ENCODE measurements at regions not wholly inside any gene's neighbourhood (a gene's known extent, or its start where the extent isn't known, plus 50 kb on each side); places are given as distances from the start of the nearest gene placed in this dataset.

GRCh38 chr13:47291107-47291656 lies 394.3 kb upstream of the HTR2A start:
- H3K27ac Mint-ChIP-seq = no peak overlapping the region

GRCh38 chr13:47289567-47289966 lies 392.7 kb upstream of the HTR2A start:
- no peak overlapping the region for H3K4me3 ChIP-seq (ENCODE audit: low read length)
- H3K9me3 ChIP-seq (ENCODE audit: control insufficient read depth in 1 of 2, insufficient read depth in 1 of 2, low read length in 2 of 2) = no peaks in the 10 kb centered on the region
- peaks cover 11% of the 10 kb centered on the region for H3K27me3 Mint-ChIP-seq
- H3K27ac Mint-ChIP-seq = no peak overlapping the region
- no peaks in the 10 kb centered on the region for H3K4me1 Mint-ChIP-seq (ENCODE audit: low read depth)
- CTCF ChIA-PET = no interaction called here
- no peak overlapping the region for H3K4me3 Mint-ChIP-seq
- H3K36me3 ChIP-seq (ENCODE audit: insufficient read depth, low read length) = no peaks in the 10 kb centered on the region
- ATAC-seq (ENCODE audit: poor library complexity) (no peak), DNase-seq (no peak)
- H3K4me1 ChIP-seq (ENCODE audit: insufficient read depth, low read length) = no peaks in the 10 kb centered on the region
- intact Hi-C loops (cut with DNase I, micrococcal nuclease) = no loop called here
- TF ChIP-seq, protein P1, sequence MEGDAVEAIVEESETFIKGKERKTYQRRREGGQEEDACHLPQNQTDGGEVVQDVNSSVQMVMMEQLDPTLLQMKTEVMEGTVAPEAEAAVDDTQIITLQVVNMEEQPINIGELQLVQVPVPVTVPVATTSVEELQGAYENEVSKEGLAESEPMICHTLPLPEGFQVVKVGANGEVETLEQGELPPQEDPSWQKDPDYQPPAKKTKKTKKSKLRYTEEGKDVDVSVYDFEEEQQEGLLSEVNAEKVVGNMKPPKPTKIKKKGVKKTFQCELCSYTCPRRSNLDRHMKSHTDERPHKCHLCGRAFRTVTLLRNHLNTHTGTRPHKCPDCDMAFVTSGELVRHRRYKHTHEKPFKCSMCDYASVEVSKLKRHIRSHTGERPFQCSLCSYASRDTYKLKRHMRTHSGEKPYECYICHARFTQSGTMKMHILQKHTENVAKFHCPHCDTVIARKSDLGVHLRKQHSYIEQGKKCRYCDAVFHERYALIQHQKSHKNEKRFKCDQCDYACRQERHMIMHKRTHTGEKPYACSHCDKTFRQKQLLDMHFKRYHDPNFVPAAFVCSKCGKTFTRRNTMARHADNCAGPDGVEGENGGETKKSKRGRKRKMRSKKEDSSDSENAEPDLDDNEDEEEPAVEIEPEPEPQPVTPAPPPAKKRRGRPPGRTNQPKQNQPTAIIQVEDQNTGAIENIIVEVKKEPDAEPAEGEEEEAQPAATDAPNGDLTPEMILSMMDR (IDR thresholded peaks at IDR 0.05) = no peak
- no peaks in the 10 kb centered on the region for H3K9me3 Mint-ChIP-seq
- H3K27me3 ChIP-seq (ENCODE audit: control insufficient read depth in 1 of 2, insufficient read depth in 2 of 2, low read length in 2 of 2) = no peaks in the 10 kb centered on the region
- H3K36me3 Mint-ChIP-seq (ENCODE audit: low read depth) = no peaks in the 10 kb centered on the region
- H3K27ac ChIP-seq (ENCODE audit: low read depth in 1 of 2, low read length in 2 of 2) = no peak overlapping the region
- POLR2A ChIA-PET = no interaction called here

More at GRCh38 chr13:47291107-47291656, 394.3 kb upstream of the HTR2A start:
- ATAC-seq (ENCODE audit: poor library complexity) (no peak), DNase-seq (no peak)
- TF ChIP-seq, protein P1 (IDR thresholded peaks at IDR 0.05) = no peak
- Histone ChIP-seq H3K27ac (ENCODE audit: low read depth in 1 of 2, low read length in 2 of 2) (no peak overlapping the region), H3K27me3 (ENCODE audit: control insufficient read depth in 1 of 2, insufficient read depth in 2 of 2, low read length in 2 of 2) (no peaks in the 10 kb centered on the region), H3K4me3 (ENCODE audit: low read length) (no peak overlapping the region), H3K9me3 (ENCODE audit: control insufficient read depth in 1 of 2, insufficient read depth in 1 of 2, low read length in 2 of 2) (no peaks in the 10 kb centered on the region), H3K36me3 (ENCODE audit: insufficient read depth, low read length) (no peaks in the 10 kb centered on the region), H3K4me1 (ENCODE audit: insufficient read depth, low read length) (no peaks in the 10 kb centered on the region)
- Mint-ChIP-seq H3K9me3 (no peaks in the 10 kb centered on the region), H3K27me3 (peaks cover 11% of the 10 kb centered on the region), H3K4me1 (ENCODE audit: low read depth) (no peaks in the 10 kb centered on the region), H3K4me3 (no peak overlapping the region), H3K36me3 (ENCODE audit: low read depth) (no peaks in the 10 kb centered on the region)
- intact Hi-C loops (cut with DNase I, micrococcal nuclease) = no loop called here
- ChIA-PET CTCF (no interaction called here), POLR2A (no interaction called here)

- no peaks in the 10 kb centered on the region for H3K4me1 Mint-ChIP-seq (ENCODE audit: low read depth)
- Histone ChIP-seq H3K4me3 (ENCODE audit: low read length) (no peak overlapping the region), H3K9me3 (ENCODE audit: control insufficient read depth in 1 of 2, insufficient read depth in 1 of 2, low read length in 2 of 2) (no peaks in the 10 kb centered on the region), H3K36me3 (ENCODE audit: insufficient read depth, low read length) (no peaks in the 10 kb centered on the region), H3K27ac (ENCODE audit: low read depth in 1 of 2, low read length in 2 of 2) (no peak overlapping the region), H3K27me3 (ENCODE audit: control insufficient read depth in 1 of 2, insufficient read depth in 2 of 2, low read length in 2 of 2) (no peaks in the 10 kb centered on the region), H3K4me1 (ENCODE audit: insufficient read depth, low read length) (no peaks in the 10 kb centered on the region)
- H3K27me3 Mint-ChIP-seq = peaks cover 4% of the 10 kb centered on the region
- H3K27ac Mint-ChIP-seq = no peak overlapping the region
- H3K4me3 Mint-ChIP-seq = no peak overlapping the region
- ChIA-PET POLR2A (no interaction called here), CTCF (no interaction called here)
- no peaks in the 10 kb centered on the region for H3K9me3 Mint-ChIP-seq
- intact Hi-C loops (cut with DNase I, micrococcal nuclease) = no loop called here
- ATAC-seq (ENCODE audit: poor library complexity) (no peak), DNase-seq (no peak)
- TF ChIP-seq, protein P1 (IDR thresholded peaks at IDR 0.05) = no peak
- no peaks in the 10 kb centered on the region for H3K36me3 Mint-ChIP-seq (ENCODE audit: low read depth)
These were observed 391.7 kb upstream of the HTR2A start for GRCh38 chr13:47288546-47288945.
